Left renal cortex interstitium (tissue), 4 donors: ENCODE measurements at regions not wholly inside any gene's neighbourhood (a gene's known extent, or its start where the extent isn't known, plus 50 kb on each side); places are given as distances from the start of the nearest gene placed in this dataset.

Experiments used
- DNase-seq, 4 donors: peaks; one replicate each; pipeline ENCODE4 v3.0.0-alpha.2; 2013; ENCODE audit warnings: low read depth in 4 of 4, low spot score in 2 of 4, missing footprints in 1 of 4

DNA sequence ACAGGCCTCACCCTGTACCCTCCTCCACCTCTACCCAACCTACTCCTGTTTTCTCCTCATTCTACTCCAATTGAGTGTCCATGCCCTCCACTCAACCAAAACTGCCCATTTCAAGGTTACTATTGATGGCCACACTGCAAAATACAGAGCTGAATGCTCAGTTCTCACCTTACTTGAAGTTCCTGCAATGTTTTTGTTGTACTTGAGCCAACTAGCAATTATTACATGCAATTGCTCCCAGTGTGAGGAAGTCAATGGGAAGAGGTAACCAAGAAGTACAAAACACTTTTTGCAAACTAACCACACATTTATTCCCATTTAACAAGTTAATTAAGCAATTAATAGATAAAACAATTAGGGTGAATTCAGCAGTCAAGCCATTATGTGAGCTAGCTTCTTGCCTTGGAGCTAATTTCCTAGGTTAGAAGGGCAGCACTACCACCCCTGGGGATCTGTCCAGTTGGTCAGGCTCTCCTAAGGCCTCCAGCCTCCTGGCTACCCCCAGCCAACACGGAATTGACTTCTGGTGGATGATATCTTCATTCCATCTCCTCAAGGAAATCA, 52.4 kb upstream of the GGTLC1 start:
- DNase-seq: no peak

DNA sequence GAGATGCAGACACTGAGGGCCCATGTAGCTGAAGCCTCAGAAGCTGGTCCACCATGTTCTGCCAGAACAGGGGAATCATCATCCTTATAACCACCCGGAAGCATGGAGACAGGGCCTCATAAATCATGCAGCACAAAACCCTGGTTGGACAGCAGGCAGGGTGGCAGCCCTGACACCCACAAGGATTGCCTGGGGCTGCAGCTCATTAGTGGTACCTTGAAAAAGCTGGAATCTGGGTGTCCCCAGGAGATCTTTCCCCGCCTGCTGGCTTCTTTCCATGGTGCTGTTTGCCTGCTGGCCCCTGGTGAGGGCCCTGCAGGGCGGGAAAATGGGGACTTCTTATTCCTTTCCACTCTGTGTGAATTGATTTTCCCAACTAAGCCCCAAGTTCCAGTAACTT, 50.6 kb upstream of the GGTLC1 start:
- DNase-seq: no peak
